Panc1 (cell line): ENCODE measurements at regions not wholly inside any gene's neighbourhood (a gene's known extent, or its start where the extent isn't known, plus 50 kb on each side); places are given as distances from the start of the nearest gene placed in this dataset.

Source experiments
- CTCF ChIP-seq: fragments of 450-650 bp; IDR thresholded peaks from 2 replicates; pipeline ENCODE4 v1.5.1; 2017; ENCODE audit warnings: mild to moderate bottlenecking
- POLR2AphosphoS5 ChIP-seq: IDR thresholded peaks from 2 replicates; pipeline ENCODE4 v1.6.1; 2012; ENCODE audit warnings: mild to moderate bottlenecking, low read depth, low read length, moderate library complexity
- REST ChIP-seq, 2 experiments: IDR thresholded peaks; 2 replicates each; pipeline ENCODE4 v1.6.1; 2011 to 2012; ENCODE audit warnings: low read depth in 2 of 2, control low read depth in 1 of 2, low read length in 1 of 2, mild to moderate bottlenecking in 1 of 2, moderate library complexity in 1 of 2; ENCODE audit not compliant: insufficient read depth in 1 of 2

GRCh38 chr6:105951322-105951721 is 134.8 kb upstream of the PRDM1 start:
- TF ChIP-seq REST (IDR thresholded peaks at IDR 0.05; ENCODE audit: insufficient read depth in 1 of 2, low read depth in 2 of 2, low read length in 1 of 2) = no peak
- no peak for TF ChIP-seq CTCF
- no peak for TF ChIP-seq POLR2AphosphoS5
